Choroid plexus epithelial cell (primary cell): ENCODE measurements at regions not wholly inside any gene's neighbourhood (a gene's known extent, or its start where the extent isn't known, plus 50 kb on each side); places are given as distances from the start of the nearest gene placed in this dataset.

Experiments used
- DNase-seq: peaks from one replicate; pipeline ENCODE4 v3.0.0-alpha.2; 2010; ENCODE audit warnings: low read depth
- H3K4me3 ChIP-seq: 2 replicates; pipeline ENCODE4 v1.5.1; 2011; ENCODE audit warnings: low read depth, mild to moderate bottlenecking, control low read depth, low read length, moderate library complexity
- TF ChIP-seq, protein P1 (sequence below): conservative IDR thresholded peaks from 2 replicates; pipeline ENCODE4 v1.5.1; 2011; ENCODE audit warnings: low read depth, mild to moderate bottlenecking, control low read depth, inconsistent platforms, low read length, moderate library complexity

DNA sequence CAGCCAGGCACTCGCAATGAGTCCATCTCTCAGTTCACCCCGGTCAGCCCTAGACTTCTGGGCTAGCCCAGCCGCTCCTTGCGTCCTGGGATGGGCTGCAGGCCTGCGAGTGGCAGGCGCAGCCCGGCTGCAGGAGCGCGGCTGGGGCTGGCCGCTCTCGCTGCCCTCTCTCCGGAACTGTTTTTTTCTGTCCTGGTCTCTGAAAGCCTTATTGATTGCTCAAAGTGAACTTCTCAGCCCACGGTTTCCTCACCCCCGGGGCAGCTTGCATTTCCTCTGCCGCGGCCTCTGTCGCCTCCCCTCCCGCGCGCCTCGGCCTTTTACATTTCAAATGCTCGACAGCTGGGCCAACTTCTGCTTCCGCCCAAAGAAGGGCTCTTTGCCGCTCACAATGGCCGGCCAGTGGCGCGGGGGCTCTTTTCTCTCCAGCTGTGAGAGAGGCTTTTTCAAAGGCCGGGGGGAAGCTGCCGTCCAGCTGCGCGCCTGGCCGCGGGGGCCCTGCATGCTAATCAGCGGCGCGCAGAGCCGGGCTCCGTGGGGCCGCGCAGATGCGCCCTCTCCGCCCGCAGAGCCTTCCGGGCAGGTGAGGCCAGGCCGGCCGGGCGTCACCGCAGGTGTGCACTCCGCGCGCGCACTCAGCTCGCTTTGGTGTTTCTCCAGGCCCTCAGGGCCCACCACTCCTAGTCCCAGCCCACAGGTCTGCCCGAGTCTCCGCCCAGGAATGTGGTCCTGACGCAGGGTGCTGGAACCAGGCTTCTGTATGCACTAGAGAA, 513.8 kb downstream of the RNF144A start:
- no peak for DNase-seq
- TF ChIP-seq, protein P1, sequence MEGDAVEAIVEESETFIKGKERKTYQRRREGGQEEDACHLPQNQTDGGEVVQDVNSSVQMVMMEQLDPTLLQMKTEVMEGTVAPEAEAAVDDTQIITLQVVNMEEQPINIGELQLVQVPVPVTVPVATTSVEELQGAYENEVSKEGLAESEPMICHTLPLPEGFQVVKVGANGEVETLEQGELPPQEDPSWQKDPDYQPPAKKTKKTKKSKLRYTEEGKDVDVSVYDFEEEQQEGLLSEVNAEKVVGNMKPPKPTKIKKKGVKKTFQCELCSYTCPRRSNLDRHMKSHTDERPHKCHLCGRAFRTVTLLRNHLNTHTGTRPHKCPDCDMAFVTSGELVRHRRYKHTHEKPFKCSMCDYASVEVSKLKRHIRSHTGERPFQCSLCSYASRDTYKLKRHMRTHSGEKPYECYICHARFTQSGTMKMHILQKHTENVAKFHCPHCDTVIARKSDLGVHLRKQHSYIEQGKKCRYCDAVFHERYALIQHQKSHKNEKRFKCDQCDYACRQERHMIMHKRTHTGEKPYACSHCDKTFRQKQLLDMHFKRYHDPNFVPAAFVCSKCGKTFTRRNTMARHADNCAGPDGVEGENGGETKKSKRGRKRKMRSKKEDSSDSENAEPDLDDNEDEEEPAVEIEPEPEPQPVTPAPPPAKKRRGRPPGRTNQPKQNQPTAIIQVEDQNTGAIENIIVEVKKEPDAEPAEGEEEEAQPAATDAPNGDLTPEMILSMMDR = no peak
- H3K4me3 ChIP-seq = no peak overlapping the region

DNA sequence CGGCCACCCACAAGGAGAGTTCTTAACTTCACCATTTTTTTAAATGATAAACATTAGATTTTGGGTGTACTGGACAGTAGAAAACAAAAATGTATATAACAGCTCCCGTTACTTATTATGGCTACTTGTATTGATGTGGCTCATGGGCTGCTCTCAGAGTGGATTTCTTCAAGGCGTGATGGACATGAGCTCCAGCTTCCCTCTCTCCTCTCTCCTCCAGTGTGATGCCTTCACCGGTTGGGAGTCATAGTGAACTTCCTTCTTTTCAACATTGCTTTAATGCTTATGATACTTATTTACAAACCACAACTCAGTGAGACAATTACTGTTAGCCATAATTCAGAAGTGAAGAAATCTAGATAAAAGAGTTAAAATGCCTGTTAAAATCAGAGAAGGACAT, 515.2 kb downstream of the RNF144A start:
- no peak overlapping the region for H3K4me3 ChIP-seq
- DNase-seq = no peak
- TF ChIP-seq, protein P1 = no peak

DNA sequence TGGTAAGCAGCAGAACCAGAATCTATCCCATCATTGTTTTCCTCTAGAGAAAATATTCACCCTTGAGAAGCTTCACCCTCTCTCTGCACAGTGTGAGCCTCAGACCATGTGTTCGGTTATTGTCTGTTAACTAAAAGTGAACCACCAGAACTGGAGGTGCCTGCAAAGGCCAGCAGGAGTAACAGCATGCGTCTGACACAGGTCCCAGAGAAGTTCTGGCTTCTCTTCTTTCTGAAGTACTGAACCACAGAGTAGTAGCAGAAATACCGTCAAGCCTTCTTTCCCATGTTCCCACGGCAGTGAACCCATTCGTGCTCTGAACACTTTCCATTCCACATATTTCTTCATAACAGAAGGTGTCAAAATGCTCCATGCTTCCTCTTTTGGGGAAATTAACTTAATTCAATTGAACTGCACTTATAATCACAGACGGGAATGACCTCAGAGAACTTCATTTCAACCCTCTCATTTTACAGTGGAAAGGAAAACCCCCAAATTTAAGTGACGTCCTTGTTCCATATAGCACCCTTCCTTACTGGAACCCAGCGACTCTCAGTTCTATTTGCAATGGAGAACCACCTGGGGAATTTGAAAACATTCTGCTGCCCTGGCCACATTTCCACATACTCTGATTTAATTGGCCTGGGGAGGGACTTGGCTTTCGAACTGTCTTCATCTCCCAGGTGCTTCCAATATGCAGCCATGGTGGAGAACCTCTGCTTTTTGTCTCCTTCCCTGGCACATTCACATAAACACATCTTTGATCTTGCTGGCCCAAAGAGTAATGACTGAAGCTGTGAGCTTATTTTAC, 519.1 kb downstream of the RNF144A start:
- H3K4me3 ChIP-seq = no peak overlapping the region
- TF ChIP-seq, protein P1 = no peak
- no peak for DNase-seq

DNA sequence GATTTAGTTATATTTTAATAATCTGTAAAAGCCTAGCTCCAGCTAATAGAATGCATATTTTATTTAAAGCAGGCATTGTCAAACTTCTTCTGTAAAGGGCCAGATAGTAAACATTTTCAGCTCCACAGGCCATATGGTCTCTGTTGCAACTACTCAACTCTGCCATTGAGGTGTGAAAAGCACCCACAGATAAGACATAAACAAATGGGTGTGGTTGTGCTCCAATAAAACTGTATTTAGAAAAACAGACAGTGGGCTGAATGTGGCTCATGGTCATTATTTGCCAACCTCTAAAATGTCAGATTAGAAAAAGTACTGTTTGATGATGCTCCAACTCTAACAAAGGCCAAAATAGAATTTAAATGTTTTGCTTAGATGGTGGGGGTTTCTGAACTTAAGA, 519.9 kb downstream of the RNF144A start:
- TF ChIP-seq, protein P1 = no peak
- no peak overlapping the region for H3K4me3 ChIP-seq
- no peak for DNase-seq

DNA sequence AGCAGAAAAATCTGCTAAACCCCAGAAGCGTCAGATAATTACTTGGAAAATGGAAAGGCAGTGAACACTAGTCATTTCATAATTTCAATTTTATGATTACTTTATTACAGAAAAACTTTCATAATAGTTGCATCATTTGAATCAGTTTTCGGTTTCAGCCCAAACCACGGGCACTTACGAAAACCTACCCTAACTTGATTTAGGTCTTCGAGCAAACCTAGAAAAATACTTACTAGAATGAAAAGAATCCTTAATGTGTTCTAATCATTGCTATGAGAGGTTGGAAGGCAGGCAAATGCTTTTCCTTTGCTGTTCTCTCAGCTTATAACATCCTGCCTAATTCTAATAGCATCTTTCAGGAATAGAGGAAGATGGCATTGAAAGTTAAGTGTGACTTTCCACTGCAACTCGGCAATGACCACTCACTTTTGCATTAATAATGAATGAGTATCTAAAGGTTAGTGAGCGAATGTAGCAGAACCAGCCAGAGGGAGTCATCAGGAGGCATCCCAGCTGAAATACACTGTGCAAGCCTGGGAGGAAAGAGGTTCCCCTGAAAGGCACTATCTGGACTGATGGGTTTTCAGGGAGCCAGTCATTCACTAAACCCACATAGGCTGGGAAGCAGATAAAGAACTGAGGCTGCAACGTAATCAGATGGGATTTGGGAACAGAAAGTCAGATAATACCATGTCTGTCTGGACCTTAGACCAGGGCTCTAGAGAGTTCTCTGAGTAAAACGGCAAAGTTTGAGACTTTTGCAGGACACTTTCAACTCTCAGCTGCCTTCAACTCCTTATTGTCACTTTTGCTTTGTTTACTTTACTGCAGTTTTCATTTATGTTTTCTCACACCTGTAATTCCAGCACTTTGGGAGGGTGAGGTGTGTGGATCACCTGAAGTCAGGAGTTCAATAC, 520.8 kb downstream of the RNF144A start:
- TF ChIP-seq, protein P1 = no peak
- DNase-seq = no peak

DNA sequence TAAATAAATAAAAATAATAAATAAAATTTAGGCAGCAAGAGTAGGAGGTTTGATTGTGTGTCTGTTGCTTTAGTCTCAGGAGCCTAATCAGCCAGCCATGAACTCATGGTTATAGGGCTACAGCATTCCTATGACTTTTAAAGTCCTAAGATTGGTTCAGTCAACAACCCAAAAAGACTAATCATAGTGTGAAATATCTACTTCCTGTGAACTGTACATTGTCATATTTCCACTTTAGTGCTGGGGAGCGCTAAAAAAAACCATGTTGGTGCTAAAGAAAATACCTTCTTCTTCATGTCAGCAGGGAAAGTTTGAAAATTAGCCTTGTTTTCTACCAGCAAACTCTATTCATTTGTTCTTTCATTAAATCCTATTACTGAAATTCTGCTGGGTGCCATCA, 521.6 kb downstream of the RNF144A start:
- no peak overlapping the region for H3K4me3 ChIP-seq
- TF ChIP-seq, protein P1 = no peak
- DNase-seq = no peak

More for the DNA sequence above, 520.8 kb downstream of the RNF144A start:
- no peak overlapping the region for H3K4me3 ChIP-seq
